SK-N-SH (cell line): ENCODE measurements at regions not wholly inside any gene's neighbourhood (a gene's known extent, or its start where the extent isn't known, plus 50 kb on each side); places are given as distances from the start of the nearest gene placed in this dataset.

Source experiments
- ELF1 ChIP-seq: IDR thresholded peaks from 2 replicates; pipeline ENCODE4 v1.4.0; 2012
- JUND ChIP-seq: IDR thresholded peaks from 2 replicates; pipeline ENCODE4 v1.4.0; 2012
- NRF1 ChIP-seq: IDR thresholded peaks from 2 replicates; pipeline ENCODE4 v1.6.1; 2012; ENCODE audit warnings: low read depth, mild to moderate bottlenecking, low read length
- POLR2AphosphoS5 ChIP-seq: IDR thresholded peaks from 2 replicates; pipeline ENCODE4 v1.6.1; 2012; ENCODE audit warnings: low read depth, low read length
- SIN3A ChIP-seq: IDR thresholded peaks from 2 replicates; pipeline ENCODE4 v1.6.1; 2012; ENCODE audit warnings: low read depth, mild to moderate bottlenecking, low read length, moderate library complexity, borderline replicate concordance
- TF ChIP-seq, protein P1 (sequence below): fragments of 200-600 bp; sonication (generic); IDR thresholded peaks from 2 replicates; pipeline ENCODE4 v1.6.1; 2017; ENCODE audit warnings: antibody characterized with exemption, mild to moderate bottlenecking, moderate library complexity
- TF ChIP-seq, protein P2 (sequence below): IDR thresholded peaks from 2 replicates; pipeline ENCODE4 v1.4.0; 2012; ENCODE audit warnings: low read depth
- TF ChIP-seq, protein P3 (sequence below): IDR thresholded peaks from 2 replicates; pipeline ENCODE4 v1.6.1; 2012; ENCODE audit warnings: mild to moderate bottlenecking, low read depth, low read length, moderate library complexity

DNA sequence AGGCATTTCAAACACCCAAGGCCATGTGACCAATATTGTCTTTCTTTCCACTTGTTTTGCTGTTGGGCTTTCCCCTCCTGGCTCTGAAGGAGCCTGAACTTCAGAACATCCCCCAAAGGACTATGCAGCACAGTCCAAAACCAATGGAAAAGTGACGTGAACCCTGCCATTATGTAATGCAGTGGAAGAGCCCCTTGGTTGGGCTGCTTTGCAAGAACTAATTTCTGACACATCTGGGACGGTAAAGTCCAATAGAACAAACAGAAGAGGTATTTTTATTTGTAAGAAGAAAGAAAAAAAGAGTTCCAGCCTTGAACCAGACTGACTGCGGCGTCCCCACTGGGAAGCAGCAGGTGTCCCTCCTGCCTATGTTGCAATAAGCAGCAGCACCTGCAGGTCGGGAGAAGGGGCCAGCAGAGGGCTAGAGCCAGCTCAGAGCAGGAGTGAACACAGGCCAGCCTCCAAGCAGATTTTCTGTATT lies 116.7 kb downstream of the CDC7 start:
- TF ChIP-seq, protein P1, sequence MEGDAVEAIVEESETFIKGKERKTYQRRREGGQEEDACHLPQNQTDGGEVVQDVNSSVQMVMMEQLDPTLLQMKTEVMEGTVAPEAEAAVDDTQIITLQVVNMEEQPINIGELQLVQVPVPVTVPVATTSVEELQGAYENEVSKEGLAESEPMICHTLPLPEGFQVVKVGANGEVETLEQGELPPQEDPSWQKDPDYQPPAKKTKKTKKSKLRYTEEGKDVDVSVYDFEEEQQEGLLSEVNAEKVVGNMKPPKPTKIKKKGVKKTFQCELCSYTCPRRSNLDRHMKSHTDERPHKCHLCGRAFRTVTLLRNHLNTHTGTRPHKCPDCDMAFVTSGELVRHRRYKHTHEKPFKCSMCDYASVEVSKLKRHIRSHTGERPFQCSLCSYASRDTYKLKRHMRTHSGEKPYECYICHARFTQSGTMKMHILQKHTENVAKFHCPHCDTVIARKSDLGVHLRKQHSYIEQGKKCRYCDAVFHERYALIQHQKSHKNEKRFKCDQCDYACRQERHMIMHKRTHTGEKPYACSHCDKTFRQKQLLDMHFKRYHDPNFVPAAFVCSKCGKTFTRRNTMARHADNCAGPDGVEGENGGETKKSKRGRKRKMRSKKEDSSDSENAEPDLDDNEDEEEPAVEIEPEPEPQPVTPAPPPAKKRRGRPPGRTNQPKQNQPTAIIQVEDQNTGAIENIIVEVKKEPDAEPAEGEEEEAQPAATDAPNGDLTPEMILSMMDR, result no peak
- TF ChIP-seq POLR2AphosphoS5 (no peak), JUND (no peak), SIN3A (no peak), NRF1 (no peak), ELF1 (no peak)
- TF ChIP-seq, protein P2, sequence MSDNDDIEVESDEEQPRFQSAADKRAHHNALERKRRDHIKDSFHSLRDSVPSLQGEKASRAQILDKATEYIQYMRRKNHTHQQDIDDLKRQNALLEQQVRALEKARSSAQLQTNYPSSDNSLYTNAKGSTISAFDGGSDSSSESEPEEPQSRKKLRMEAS, result no peak
- TF ChIP-seq, protein P3, sequence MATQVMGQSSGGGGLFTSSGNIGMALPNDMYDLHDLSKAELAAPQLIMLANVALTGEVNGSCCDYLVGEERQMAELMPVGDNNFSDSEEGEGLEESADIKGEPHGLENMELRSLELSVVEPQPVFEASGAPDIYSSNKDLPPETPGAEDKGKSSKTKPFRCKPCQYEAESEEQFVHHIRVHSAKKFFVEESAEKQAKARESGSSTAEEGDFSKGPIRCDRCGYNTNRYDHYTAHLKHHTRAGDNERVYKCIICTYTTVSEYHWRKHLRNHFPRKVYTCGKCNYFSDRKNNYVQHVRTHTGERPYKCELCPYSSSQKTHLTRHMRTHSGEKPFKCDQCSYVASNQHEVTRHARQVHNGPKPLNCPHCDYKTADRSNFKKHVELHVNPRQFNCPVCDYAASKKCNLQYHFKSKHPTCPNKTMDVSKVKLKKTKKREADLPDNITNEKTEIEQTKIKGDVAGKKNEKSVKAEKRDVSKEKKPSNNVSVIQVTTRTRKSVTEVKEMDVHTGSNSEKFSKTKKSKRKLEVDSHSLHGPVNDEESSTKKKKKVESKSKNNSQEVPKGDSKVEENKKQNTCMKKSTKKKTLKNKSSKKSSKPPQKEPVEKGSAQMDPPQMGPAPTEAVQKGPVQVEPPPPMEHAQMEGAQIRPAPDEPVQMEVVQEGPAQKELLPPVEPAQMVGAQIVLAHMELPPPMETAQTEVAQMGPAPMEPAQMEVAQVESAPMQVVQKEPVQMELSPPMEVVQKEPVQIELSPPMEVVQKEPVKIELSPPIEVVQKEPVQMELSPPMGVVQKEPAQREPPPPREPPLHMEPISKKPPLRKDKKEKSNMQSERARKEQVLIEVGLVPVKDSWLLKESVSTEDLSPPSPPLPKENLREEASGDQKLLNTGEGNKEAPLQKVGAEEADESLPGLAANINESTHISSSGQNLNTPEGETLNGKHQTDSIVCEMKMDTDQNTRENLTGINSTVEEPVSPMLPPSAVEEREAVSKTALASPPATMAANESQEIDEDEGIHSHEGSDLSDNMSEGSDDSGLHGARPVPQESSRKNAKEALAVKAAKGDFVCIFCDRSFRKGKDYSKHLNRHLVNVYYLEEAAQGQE, result no peak
